Medulla oblongata (tissue), 1 donor: ENCODE measurements at regions not wholly inside any gene's neighbourhood (a gene's known extent, or its start where the extent isn't known, plus 50 kb on each side); places are given as distances from the start of the nearest gene placed in this dataset.

Experiments used
- DNase-seq: peaks from one replicate; pipeline ENCODE4 v3.0.0-alpha.2; 2015; ENCODE audit errors: extremely low spot score

DNA sequence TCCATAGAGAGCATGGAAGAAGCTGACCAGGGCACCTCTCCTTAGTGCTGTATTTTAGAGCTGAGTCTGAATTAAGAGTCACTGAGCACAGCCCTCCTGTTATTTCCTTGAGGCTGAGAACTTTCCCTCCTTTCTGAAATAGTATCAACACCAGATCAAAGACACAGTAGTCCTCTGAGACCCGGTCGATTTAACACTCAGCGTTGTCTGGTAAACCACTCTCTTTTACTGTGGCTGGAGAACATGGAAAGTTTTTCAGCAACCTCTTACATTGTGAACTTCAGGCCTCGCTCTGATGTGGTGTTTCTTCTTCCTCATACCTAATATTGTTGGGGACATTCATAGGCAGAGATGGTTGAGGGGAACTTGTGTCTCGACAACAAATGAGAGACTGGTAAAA lies 202.0 kb upstream of the MTPN start:
- no peak for DNase-seq

DNA sequence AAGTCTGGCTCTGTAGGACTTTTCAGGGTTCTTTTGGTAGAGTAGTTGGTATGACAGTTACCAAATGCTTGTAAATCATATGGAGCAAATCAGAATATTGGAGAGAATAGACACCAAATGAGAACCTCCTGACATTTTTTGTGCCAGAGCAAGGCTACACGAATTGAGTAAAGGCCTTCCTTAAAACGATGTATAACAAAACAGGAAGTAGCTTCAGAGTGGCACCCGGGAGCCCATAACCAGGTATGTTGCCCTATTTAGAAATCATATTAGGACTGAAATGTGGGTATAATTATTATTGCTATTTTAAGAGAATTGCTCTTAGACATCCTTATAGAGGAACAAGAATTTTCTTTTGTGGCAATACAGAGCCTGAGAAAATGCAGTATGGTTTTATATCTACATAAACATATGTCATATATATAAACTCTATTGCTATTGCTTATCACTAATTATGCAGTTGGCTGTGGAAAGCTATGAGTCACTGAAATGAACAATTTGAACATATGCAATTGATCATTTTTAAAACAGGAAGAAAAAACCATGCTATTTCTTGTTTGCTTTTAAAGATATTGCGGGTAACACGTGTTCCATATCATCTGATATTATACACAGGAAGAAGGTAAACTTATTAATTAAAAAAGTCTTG lies 197.4 kb upstream of the MTPN start:
- no peak for DNase-seq

DNA sequence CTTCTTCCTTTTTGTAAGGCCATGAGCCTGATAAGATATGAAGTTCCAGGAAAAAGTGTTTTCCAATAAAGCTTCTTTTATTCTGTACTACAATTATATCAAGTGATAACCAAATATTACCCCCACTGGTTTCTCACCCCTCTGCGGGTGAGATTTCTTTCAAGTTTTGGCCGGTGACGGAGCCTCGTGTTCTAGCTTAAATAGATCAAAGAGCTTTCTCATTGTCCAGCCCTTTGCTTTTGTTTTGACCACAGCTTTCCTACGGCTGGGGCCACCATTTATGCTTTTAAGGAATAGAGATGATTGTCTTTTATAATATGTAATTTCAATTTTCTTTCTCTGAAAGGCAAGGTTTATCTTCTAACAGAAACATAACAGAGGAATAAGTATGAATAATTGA lies 196.7 kb upstream of the MTPN start:
- no peak for DNase-seq

DNA sequence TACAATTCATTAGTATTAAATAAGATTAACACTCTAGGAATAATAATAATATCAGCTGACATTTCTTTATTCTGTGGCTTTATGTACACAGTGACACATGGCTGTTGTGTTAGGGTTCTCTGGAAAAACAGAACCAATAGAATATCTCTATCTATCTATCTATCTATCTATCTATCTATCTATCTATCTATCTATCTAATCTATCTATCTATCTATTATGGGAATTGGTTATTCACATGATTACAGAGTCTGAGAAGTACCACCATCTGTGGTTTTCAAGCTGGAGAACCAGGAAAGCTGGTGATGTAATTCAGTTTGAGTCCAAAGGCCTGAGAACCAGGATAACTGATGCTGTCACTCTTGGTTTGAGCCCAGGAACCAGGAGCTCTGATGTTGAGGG lies 194.1 kb upstream of the MTPN start:
- no peak for DNase-seq

DNA sequence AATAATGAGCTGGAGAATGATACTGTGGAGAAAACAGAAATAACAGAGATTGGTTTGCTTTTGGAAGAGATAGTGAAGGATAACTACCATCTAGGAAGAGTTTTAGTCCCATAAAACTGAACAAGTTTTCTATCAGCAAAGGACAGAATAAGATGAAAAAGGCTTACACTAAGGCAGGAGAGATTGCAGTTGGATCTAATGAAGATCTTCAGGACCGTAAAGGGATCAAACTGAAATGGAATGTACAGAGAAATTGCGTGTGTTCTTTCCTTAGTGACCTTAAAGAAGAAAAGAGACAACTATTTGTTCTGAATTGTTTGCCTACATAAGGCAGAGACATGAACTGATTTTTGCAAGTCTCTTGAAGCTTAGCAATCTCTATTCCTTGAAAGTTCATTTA lies 191.7 kb upstream of the MTPN start:
- DNase-seq = no peak

DNA sequence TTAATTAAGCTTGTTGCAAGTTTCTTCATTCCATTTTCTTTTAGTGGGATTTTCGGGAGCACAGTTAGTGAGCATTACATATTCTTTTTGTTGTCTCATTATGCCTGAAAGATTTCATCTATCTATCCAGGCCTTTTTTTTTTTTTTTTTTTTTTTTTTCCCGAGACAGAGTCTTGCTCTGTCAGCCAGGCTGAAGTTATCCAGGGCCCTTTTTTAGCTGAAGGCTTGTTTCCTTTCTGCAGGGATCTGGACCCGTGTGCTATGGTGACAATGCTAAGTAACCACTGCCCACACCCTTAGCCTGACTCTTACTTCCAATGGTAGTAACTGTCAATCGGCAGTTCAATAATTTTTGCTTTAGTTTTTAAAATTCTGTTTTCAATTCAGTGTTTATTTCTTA lies 190.8 kb upstream of the MTPN start:
- no peak for DNase-seq

DNA sequence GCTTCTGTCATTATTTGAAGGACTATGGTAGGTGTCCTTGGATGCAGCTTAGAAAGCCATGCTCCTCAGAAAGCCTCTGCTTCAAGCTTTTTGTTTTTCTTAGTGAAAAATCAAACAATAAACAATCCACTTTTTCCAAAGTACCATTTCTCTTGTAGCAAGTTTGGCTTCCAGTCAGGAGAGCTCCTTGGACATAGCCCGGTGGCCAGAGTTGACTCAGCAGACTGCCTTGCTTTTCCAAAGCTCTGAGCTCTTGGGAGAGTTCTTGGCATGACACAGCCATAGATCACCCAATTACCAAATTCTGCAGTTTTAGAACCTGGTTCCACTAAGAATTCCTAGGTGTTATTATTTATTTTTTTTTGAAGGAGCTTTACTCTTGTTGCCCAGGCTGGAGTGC lies 189.4 kb upstream of the MTPN start:
- no peak for DNase-seq

DNA sequence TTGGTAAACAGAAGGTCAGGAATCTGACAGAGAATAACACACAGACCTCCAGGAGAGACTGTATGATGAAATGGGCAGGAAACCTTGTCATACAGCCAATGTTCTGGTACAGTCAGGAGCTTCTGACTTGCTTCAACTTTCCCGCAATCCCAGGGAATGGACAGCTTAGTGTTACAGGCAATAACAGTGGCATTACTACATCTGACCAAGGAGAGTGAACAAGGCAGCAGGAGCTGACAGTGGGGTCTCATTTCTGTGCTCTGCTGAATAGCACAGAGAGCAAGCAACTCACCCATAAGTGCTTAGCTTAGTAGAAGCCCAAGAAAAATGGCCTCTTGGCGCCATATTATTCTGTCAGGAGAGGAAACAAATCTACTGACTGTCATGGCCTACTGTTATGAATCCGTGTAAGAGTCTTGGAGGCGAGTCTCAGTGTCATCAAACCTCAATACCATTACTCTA lies 186.2 kb upstream of the MTPN start:
- DNase-seq = no peak

DNA sequence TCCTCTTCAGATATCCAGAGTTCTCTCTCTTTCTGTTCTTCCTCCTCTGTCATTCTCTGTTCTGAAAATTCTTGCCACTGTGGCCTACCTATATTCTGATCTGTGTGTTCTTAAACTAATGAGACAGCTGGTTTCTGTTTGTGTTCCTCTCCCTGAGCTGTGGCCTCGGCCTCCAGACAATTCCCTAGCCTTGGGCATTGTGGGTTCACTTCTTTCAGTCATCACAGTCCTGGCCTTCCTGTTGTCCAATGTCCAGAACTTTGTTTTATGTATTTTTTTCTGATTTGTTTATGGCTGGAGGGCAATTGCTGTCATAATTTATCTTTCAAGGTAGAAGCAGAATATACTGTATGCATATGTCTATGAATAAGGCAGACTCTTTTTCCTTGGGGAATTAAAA lies 173.2 kb upstream of the MTPN start:
- DNase-seq = no peak

DNA sequence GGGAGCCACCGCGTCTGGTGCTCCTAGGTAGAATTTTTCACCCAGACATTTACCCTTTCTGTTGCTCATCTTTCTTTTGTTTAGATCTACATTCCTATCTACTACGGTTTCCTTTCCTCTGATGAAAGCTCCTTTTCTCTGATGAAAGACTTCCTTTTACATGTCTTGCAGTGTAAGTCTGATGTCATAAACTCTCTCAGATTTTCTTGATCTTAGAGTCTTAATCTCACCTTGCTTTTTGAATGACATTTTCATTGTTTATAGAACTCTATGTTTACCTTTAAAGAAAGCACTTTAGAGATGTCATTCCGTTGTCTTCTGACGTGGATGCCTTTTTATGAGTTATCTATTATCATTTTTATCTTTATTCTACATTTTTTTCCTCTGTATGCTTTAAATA lies 171.8 kb upstream of the MTPN start:
- DNase-seq = no peak

DNA sequence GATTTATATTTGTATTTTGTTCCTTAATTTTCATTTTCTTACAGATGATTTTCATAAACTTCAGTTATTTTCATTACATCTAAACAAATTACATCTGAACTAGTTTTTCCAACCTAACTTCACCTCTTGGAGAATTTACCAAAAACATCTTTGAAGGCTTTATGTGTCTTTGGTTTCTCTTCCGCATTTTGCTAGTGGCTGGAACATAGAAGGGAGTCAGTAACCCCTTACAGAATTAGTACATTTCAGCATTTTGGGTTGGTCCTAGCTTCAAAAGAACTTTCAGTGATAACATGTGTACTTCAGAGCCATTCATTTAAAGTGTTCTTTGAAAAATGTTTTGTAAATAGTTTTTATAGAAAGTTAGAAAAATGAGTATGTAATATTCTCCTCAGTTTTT lies 169.8 kb upstream of the MTPN start:
- DNase-seq = no peak

DNA sequence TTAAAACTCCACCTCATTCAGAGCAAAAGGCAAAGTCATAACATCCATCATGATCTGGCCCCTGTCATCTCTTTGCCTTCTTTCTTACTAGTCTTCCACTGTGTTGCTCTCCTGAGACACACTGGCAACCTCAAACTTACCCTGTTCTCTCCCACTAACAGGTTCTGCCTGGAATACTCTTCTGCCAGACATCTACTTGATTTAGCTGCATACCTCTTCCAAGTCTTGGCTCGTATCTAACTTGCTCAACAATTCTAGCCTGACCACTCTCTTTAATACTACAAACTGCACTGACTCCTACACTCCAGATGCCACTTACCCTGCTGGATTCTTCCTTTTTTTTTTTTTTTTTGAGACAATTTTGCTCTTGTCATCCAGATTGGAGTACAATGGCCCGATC lies 167.0 kb upstream of the MTPN start:
- no peak for DNase-seq

DNA sequence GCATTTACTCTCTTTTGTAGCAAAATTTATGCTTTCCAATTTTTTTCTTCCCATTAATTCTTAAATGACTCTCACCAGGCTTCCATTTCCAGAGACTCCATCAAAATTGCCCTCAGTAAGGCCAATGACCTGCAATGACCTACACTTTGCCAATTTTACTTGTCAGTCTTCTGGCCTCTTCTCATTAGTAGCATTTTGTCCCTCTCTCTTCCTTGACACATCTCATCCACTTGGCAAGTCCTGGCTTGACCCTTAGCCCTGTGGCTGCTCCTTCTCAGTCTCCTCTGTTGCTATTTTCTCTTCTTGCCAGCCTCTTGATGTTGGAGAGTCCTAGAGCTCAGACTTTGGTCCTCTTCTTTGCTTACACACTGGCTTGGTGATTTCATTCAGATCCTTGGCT lies 166.1 kb upstream of the MTPN start:
- DNase-seq = no peak

DNA sequence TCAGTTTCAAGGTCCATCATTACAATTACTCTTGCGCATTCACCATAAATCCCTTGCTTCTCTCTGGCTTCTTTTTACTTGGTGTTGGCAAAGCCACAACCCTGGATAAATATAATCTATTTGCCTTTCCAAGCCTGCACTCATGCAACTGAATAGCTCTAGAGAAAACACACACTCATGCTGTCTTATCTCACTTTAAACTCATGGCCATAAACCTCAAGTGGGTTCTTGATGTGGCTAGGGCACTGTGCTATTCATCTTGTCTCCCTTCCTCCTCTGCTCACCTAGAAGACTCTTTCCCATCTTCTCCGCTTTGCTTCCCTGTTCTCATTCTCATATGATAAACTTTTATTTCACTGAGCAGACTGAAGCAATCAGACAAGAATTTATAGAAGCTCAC lies 165.4 kb upstream of the MTPN start:
- DNase-seq = no peak

DNA sequence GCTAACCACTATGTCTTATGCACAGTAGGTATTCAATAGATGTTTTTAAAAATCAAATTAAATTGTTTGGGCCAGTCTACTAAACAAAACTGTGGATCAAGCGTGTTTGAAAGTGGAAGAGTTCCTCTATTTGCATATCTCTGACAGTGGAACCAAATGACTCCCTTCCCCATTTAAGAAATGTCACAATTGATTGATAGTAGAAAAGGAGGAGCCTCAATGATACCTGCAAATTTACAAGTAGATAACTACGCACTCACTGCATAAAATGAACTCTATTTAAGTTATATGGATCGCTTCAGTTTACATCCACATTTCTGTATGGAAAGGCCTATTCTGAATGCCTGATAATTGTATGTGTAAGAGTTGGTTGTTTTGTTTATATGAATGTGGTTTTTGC lies 163.3 kb upstream of the MTPN start:
- no peak for DNase-seq

DNA sequence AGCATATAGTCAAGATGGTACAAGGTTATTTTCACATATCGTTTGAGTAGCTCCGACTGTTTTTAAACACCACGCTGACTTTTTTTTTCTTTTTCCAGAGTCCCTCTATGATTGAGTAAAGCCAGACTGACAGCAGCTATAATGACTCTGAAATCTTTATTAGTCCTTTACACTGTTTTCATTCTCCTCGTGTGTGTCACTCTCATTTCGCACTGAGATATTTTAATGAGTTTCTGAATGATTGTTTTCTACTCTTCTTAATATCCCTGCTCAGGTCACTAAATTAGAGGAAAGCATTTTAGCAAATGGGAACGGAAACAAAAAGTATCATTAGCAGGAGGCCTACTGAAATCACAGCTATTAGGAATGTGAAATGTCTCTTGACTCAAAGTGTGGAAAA lies 162.3 kb upstream of the MTPN start:
- no peak for DNase-seq

DNA sequence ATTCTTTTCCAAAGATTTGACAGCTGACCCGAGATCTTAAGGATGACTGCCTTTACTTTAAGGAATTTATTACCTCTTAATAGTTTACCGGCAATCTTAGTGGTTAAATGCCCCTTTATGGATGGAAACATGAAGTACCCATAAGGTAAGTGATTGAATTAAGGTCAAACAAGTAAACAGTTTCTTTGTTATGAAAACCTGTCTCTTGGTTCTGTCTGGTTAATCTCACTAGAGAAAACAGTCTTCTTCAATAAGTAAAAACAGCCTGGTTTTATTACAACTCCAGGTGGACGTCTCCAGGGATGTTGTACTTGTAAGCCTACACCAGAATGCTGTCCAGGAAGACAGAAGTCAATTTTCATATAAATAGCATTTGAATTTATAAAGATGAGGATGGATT lies 161.8 kb upstream of the MTPN start:
- DNase-seq = no peak

DNA sequence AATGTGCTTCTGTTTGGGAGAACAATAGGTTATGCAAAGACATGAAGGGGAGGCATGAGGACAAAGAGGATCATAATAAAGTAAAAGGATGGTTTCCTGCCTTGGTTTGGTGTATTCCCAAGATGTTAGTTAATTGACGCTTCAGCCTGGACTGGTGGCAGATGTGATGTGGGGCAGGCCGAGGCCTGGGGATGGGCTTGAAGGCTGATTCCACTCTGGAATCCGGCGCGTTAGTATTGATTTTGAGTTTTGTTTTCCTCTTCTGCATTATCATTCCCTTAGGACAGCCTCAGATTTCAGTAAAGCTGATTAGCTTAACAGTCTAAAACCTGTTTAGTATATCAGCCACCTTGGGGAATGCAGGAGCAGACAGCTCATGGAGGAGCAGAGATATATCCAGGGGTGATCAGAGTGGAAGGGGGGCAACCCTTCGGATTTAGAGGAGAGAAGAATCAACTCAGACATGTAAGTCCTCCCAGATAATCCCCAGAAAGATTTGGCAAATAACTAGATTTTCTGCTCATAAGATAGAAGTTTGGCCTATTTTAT lies 159.8 kb upstream of the MTPN start:
- no peak for DNase-seq

DNA sequence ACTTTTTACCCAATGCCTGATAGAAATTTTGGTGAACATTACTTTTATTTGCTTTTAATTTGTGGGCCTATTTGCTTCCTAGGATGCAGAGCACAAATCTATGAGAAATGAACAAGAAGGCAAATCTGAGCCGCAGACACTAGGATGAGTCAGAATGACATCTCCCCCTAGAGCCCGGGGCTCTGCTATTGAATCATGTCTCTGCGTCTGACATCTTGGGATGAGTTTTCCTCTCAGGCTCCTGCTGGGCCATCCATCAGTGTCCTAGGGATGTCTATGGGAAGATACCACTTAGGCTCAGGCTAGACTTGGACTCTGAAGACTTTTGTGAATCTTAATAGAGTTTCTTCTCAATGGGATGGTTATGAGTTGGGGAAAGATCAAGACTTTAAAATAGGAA lies 157.3 kb upstream of the MTPN start:
- no peak for DNase-seq

DNA sequence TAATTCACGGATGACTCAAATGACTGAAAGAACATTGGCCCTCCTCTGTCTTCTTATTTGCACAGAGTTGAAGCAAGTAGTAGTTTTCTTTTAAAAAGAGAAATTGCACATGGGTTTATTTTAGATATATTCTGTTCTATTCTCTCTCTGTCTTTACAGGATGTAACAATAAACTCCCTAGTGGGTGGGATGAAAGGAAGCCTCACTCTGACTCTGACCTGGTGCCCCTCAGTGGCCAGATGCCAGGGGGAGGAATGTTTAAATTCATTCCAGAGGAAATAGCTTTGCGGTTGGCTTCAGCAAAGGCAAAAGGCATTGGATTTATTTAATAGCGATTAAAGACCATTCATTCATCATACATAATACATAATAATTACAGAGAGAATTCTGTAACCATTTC lies 156.4 kb upstream of the MTPN start:
- no peak for DNase-seq

DNA sequence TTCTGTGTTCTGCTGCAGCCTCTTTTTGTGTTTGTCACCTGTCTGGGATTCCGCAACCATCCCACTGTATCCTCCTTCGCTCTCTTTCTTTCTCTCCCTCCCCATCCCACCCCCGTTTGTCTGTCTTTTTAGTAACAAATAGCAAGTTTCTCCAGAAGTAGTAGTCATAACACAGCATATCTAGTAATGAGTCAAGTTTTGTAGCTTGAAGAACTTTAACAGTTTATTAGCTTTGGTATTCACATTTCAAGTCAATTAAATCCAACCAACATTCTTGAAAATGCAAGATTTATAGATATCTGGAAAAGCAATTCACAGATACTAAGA lies 154.1 kb upstream of the MTPN start:
- no peak for DNase-seq

DNA sequence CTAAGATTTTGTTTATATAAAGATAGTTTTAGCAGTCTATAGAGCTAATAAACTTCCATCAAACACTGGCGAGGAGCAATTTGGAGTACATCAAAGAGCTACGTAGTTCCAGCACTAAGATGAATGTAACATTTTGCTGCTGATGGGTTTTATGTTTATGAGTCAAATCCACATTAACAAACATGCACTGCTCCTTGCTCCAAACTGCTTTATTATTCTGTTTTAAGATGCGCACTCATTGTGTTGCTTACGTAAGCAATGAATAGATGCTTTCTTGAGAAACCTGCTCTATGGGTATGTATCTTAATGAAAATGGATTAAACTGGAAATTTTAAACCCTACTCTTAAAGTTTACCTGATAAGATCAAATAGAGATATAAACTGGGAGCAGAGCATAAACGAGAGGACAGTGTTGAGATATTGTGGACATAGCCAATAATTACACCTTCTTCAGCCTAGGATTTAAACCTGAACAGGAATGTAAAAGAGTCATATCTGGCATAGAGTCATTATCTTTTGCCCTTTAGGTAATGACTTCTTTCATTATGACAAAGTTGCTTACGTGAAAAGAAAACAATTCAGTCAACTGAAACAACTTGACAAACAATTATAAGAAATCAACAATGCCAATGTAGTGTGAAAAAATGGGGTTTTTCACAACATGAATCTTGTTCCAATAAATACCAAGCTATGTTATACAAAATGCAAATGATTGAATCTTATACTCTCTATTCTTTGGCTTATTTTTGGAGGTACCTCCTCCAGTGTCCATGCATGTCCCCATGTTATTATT lies 153.5 kb upstream of the MTPN start:
- DNase-seq = no peak

DNA sequence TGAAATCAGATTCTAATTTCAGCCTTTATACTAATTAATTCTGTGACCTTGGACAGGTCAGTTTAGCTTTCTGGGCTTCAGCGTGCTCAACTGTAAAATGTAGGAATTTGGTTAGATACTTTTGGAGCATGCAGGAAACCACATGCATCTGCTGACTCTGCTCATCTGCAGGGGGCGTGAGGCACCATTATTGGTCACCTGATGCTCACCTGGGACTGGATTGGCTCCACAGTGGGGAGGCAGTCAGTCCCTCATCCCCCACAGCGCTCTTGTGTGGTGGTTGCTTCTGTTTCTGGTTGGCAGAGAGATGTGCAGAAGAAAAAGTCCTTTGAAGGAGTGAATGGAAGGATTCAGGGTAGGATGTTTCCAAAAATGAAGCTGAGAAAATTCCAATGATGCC lies 150.9 kb upstream of the MTPN start:
- DNase-seq = no peak

DNA sequence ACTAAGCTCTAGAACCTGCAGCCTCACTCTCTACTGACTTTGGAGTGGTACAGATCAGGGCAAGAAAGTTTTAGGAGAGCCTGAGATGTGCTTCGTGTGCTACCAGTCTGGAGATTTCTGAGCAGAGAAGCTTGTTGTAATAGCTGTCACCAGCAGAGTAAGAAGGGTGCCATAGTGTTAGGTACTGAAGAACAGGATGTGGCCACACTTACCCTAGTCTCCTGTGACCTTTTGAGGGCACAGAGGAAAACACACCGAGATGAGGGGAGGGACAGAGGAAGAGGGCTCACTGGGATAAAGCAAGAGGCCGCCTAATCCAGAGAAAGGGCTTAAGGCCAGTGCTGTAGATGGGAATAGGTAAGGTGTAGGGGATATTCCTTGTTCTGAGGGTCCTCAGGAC lies 146.2 kb upstream of the MTPN start:
- DNase-seq = no peak
